Sigmoid colon (tissue), 3 donors: ENCODE measurements at regions not wholly inside any gene's neighbourhood (a gene's known extent, or its start where the extent isn't known, plus 50 kb on each side); places are given as distances from the start of the nearest gene placed in this dataset.

Source experiments
- CTCF ChIP-seq, 4 experiments: fragments of 450-650 bp in 3 of 4; fragments of 200-600 bp in 1 of 4; IDR thresholded peaks; one replicate each; pipeline ENCODE4 v1.5.1; 2016 to 2019; ENCODE audit warnings: antibody characterized with exemption in 4 of 4, mild to moderate bottlenecking in 3 of 4, moderate library complexity in 2 of 4
- POLR2A ChIP-seq, 2 donors: fragments of 450-650 bp; IDR thresholded peaks; one replicate each; pipeline ENCODE4 v1.6.1; 2016; ENCODE audit warnings: antibody characterized with exemption in 2 of 2, mild to moderate bottlenecking in 2 of 2, moderate library complexity in 2 of 2

GRCh38 chr2:59701271-59701994 is 852.0 kb downstream of the BCL11A start:
- TF ChIP-seq CTCF (IDR thresholded peaks at IDR 0.05) (no peak), POLR2A (IDR thresholded peaks at IDR 0.05) (no peak)
